HG02798 (cell line): ENCODE measurements at regions not wholly inside any gene's neighbourhood (a gene's known extent, or its start where the extent isn't known, plus 50 kb on each side); places are given as distances from the start of the nearest gene placed in this dataset.
"Not testable (repeated sequence)": the region's sequence is repeated elsewhere in the genome, so short reads cannot be mapped to it uniquely, and the experiment has no call there.

ENCODE experiments used
- ATAC-seq: cut with Tn5 transposase; IDR thresholded peaks from one replicate; pipeline ENCODE4 v1.9.1; 2021; ENCODE audit warnings: mild to moderate bottlenecking; ENCODE audit not compliant: unreplicated experiment, poor library complexity

- ATAC-seq, result no peak
Measured at GRCh38 chr6:51049288-51049982, 230.8 kb downstream of the TFAP2B start.

GRCh38 chr6:51049983-51050877 is 231.6 kb downstream of the TFAP2B start:
- ATAC-seq, result no peak

GRCh38 chr6:51052716-51053115 is 234.0 kb downstream of the TFAP2B start:
- ATAC-seq, result not testable (repeated sequence)

- not testable (repeated sequence) for ATAC-seq
Measured at GRCh38 chr6:51055316-51055715, 236.6 kb downstream of the TFAP2B start.

- ATAC-seq, result no peak
Measured at GRCh38 chr6:51057296-51057695, 238.6 kb downstream of the TFAP2B start.

- ATAC-seq, result no peak
Measured at GRCh38 chr6:51060262-51060762, 241.6 kb downstream of the TFAP2B start.

- no peak for ATAC-seq
Measured at GRCh38 chr6:51062166-51062722, 243.6 kb downstream of the TFAP2B start.

GRCh38 chr6:51077821-51078518 is 259.3 kb downstream of the TFAP2B start:
- no peak for ATAC-seq

GRCh38 chr6:51090343-51090742 is 271.7 kb downstream of the TFAP2B start:
- no peak for ATAC-seq

GRCh38 chr6:51093871-51094270 is 275.2 kb downstream of the TFAP2B start:
- no peak for ATAC-seq

GRCh38 chr6:51094271-51094670 is 275.6 kb downstream of the TFAP2B start:
- ATAC-seq, result no peak

GRCh38 chr6:51098246-51098645 is 279.6 kb downstream of the TFAP2B start:
- no peak for ATAC-seq

- ATAC-seq, result no peak
Measured at GRCh38 chr6:51098791-51099190, 280.1 kb downstream of the TFAP2B start.

- ATAC-seq, result no peak
Measured at GRCh38 chr6:51099201-51099600, 280.5 kb downstream of the TFAP2B start.

GRCh38 chr6:51105357-51105756 is 286.7 kb downstream of the TFAP2B start:
- ATAC-seq, result no peak

- ATAC-seq, result no peak
Measured at GRCh38 chr6:51107769-51108203, 289.1 kb downstream of the TFAP2B start.

GRCh38 chr6:51108563-51109234 is 290.0 kb downstream of the TFAP2B start:
- ATAC-seq, result no peak

- no peak for ATAC-seq
Measured at GRCh38 chr6:51112731-51113130, 294.1 kb downstream of the TFAP2B start.

- ATAC-seq, result no peak
Measured at GRCh38 chr6:51116723-51117122, 298.1 kb downstream of the TFAP2B start.

- ATAC-seq, result no peak
Measured at GRCh38 chr6:51118792-51119191, 300.1 kb downstream of the TFAP2B start.
